Endothelial cell of umbilical vein (primary cell): ENCODE measurements at regions not wholly inside any gene's neighbourhood (a gene's known extent, or its start where the extent isn't known, plus 50 kb on each side); places are given as distances from the start of the nearest gene placed in this dataset.

Source experiments
- BruUV-seq: library from RNA; stranded (reverse); fragments of 400-500 nt; replicated peaks from 2 replicates; lab custom pipeline; 2021; lab: Mats Ljungman, UMichigan
- CTCF ChIA-PET: fragments of 300-600, 350-600 bp; sonication (Branson Sonifier 250); formaldehyde crosslinking; loops from one replicate; lab custom pipeline; 2021; ENCODE audit warnings: antibody characterized with exemption, inconsistent platforms; lab: Charles Lee
- POLR2A ChIA-PET: fragments of 300-600, 350-600 bp; sonication (Branson Sonifier 250); formaldehyde crosslinking; loops from one replicate; lab custom pipeline; 2021; ENCODE audit warnings: antibody characterized with exemption, inconsistent platforms; lab: Charles Lee
- DNase-seq: peaks from one replicate; pipeline ENCODE4 v3.0.0-alpha.2; 2011; ENCODE audit warnings: low read depth, low spot score
- FAIRE-seq: peaks from 2 replicates; lab custom pipeline; 2011; peaks lifted over from hg19 to GRCh38; lab: Jason Lieb, UNC
- H2AFZ ChIP-seq: 2 replicates; pipeline ENCODE4 v1.6.0; 2012; ENCODE audit warnings: low read depth, low read length, control low read depth, inconsistent platforms
- H3K27ac ChIP-seq: 2 replicates; pipeline ENCODE4 v1.5.1; 2011; ENCODE audit warnings: low read depth, mild to moderate bottlenecking, control low read depth, low read length, moderate library complexity; ENCODE audit not compliant: insufficient read depth
- H3K27me3 ChIP-seq, 2 experiments: 2 replicates each; pipeline versions ENCODE4 v1.6.0 to v1.6.1; 2011; ENCODE audit warnings: low read length in 2 of 2, mixed read lengths in 1 of 2; ENCODE audit not compliant: control insufficient read depth in 2 of 2, insufficient read depth in 2 of 2
- H3K36me3 ChIP-seq, 2 experiments: 2 replicates in 1 of 2; 3 replicates in 1 of 2; pipeline ENCODE4 v1.5.1; 2011; ENCODE audit warnings: low read length in 2 of 2, mild to moderate bottlenecking in 1 of 2, moderate library complexity in 1 of 2; ENCODE audit not compliant: control insufficient read depth in 2 of 2, insufficient read depth in 2 of 2; ENCODE audit errors: extremely low read depth in 1 of 2
- H3K4me1 ChIP-seq: 3 replicates; pipeline ENCODE4 v1.5.1; 2011; ENCODE audit warnings: mild to moderate bottlenecking, low read length; ENCODE audit not compliant: control insufficient read depth, insufficient read depth; ENCODE audit errors: extremely low read depth
- H3K4me2 ChIP-seq: 2 replicates; pipeline ENCODE4 v1.6.1; 2011; ENCODE audit warnings: low read length, control low read depth, mixed read lengths; ENCODE audit not compliant: insufficient read depth
- H3K4me3 ChIP-seq, 3 experiments: fragments of 200-600 bp in 1 of 3; sonication (generic), shearing (Covaris generic) in 1 of 3; replicated peaks in 1 of 3; 2 replicates each; pipeline ENCODE4 v1.5.1; 2011 to 2016; ENCODE audit warnings: control low read depth in 3 of 3, low read length in 3 of 3, mild to moderate bottlenecking in 2 of 3, inconsistent platforms in 1 of 3, low read depth in 1 of 3, moderate library complexity in 1 of 3; ENCODE audit not compliant: insufficient read depth in 1 of 3
- H3K79me2 ChIP-seq: 2 replicates; pipeline ENCODE4 v1.6.0; 2012; ENCODE audit warnings: low read length, inconsistent platforms; ENCODE audit not compliant: control insufficient read depth, insufficient read depth
- H3K9ac ChIP-seq: replicated peaks from 2 replicates; pipeline ENCODE3; 2011; ENCODE audit warnings: low read length, control low read depth; ENCODE audit not compliant: insufficient read depth; ENCODE audit errors: extremely low read depth
- H3K9me1 ChIP-seq: replicated peaks from 3 replicates; pipeline ENCODE4 v1.6.0; 2011; ENCODE audit warnings: mild to moderate bottlenecking, low read length; ENCODE audit not compliant: control insufficient read depth, insufficient read depth; ENCODE audit errors: extremely low read depth
- H3K9me3 ChIP-seq: replicated peaks from 2 replicates; pipeline ENCODE4 v1.5.1; 2012; ENCODE audit warnings: low read length, inconsistent platforms; ENCODE audit not compliant: control insufficient read depth, insufficient read depth
- H4K20me1 ChIP-seq: replicated peaks from 2 replicates; pipeline ENCODE3; 2011; ENCODE audit warnings: mild to moderate bottlenecking, low read length; ENCODE audit not compliant: control insufficient read depth, insufficient read depth; ENCODE audit errors: extremely low read depth
- EZH2 ChIP-seq: IDR thresholded peaks from 2 replicates; pipeline ENCODE4 v1.6.1; 2012; ENCODE audit warnings: borderline replicate concordance, low read depth, mild to moderate bottlenecking, moderate library complexity, low read length, inconsistent platforms; ENCODE audit not compliant: severe bottlenecking
- FOS ChIP-seq: IDR thresholded peaks from 2 replicates; pipeline ENCODE4 v1.6.1; 2011; ENCODE audit warnings: mild to moderate bottlenecking, low read length, moderate library complexity, borderline replicate concordance; ENCODE audit not compliant: insufficient read depth
- GATA2 ChIP-seq: IDR thresholded peaks from 2 replicates; pipeline ENCODE4 v1.7.0; 2011; ENCODE audit warnings: low read depth, mild to moderate bottlenecking, moderate library complexity, mixed read lengths, low read length; ENCODE audit not compliant: insufficient read length, insufficient read depth
- JUN ChIP-seq: IDR thresholded peaks from 2 replicates; pipeline ENCODE4 v1.6.1; 2011; ENCODE audit warnings: borderline replicate concordance, low read depth; ENCODE audit not compliant: insufficient read length, insufficient read depth
- MYC ChIP-seq: IDR thresholded peaks from one replicate; pipeline ENCODE4 v1.6.1; 2011; ENCODE audit warnings: mild to moderate bottlenecking, low read depth, low read length
- POLR2A ChIP-seq: IDR thresholded peaks from 2 replicates; pipeline ENCODE4 v1.6.1; 2012; ENCODE audit warnings: low read depth, mild to moderate bottlenecking, control low read depth, low read length
- POLR2AphosphoS5 ChIP-seq: IDR thresholded peaks from 2 replicates; pipeline ENCODE4 v1.6.1; 2012; ENCODE audit warnings: low read depth, mild to moderate bottlenecking, control low read depth, low read length, moderate library complexity; ENCODE audit not compliant: insufficient read depth
- dilution Hi-C: fragments of 300-500 bp; cut with MboI; formaldehyde crosslinking; loops from one replicate; pipeline ENCODE4 v1.15.0; 2019; ENCODE audit warnings: low sequenced_read_pairs; ENCODE audit not compliant: extremely low pct_ligation_motif_present
- intact Hi-C: fragments of 100-400 bp; cut with micrococcal nuclease; formaldehyde crosslinking; loops from one replicate; pipeline ENCODE4 v1.10.0; 2022
- TF ChIP-seq, protein P1 (sequence below), 2 donors: IDR thresholded peaks; 1 replicate in 1 of 2; 2 replicates in 1 of 2; pipeline ENCODE4 v1.5.1; 2011; ENCODE audit warnings: low read length in 2 of 2, mild to moderate bottlenecking in 2 of 2, moderate library complexity in 2 of 2, control low read depth in 1 of 2, inconsistent platforms in 1 of 2, low read depth in 1 of 2; ENCODE audit not compliant: insufficient read depth in 1 of 2; ENCODE audit errors: extremely low read depth in 1 of 2
- TF ChIP-seq, protein P2 (sequence below): IDR thresholded peaks from 2 replicates; pipeline ENCODE4 v1.6.1; 2011; ENCODE audit not compliant: insufficient read depth, insufficient read length

DNA sequence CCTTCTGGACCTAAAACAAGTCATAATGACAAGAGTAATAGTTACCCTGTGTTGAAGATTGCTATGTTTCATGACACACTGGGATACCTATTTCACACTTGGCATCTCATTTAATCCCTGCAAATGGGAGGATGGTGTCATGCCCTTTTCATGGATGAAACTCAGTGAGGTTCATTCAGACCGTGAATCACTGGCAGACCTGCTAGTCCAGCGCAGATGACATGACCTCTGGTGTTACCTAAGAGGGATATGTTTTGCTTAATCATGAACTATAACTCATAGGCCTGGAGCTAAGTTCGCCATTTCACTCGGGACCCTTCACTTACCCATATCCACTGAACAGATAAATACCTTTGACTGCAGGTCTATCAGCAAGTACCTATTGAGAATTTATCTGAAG, 286.6 kb upstream of the FMN2 start:
- intact Hi-C loops: no loop called here
- Histone ChIP-seq H4K20me1 (no peaks in the 10 kb centered on the region), H3K79me2 (no peaks in the 10 kb centered on the region), H2AFZ (no peak overlapping the region), H3K9me1 (no peaks in the 10 kb centered on the region), H3K27me3 (no peaks in the 10 kb centered on the region), H3K9me3 (no peaks in the 10 kb centered on the region), H3K36me3 (no peaks in the 10 kb centered on the region), H3K27ac (no peak overlapping the region), H3K4me2 (no peak overlapping the region), H3K9ac (no peak overlapping the region), H3K4me1 (no peaks in the 10 kb centered on the region), H3K4me3 (no peak overlapping the region)
- DNase-seq: no peak
- no peak for FAIRE-seq
- dilution Hi-C loops: no loop called here
- ChIA-PET POLR2A (no interaction called here), CTCF (no interaction called here)
- TF ChIP-seq FOS: no peak
- TF ChIP-seq, protein P1, sequence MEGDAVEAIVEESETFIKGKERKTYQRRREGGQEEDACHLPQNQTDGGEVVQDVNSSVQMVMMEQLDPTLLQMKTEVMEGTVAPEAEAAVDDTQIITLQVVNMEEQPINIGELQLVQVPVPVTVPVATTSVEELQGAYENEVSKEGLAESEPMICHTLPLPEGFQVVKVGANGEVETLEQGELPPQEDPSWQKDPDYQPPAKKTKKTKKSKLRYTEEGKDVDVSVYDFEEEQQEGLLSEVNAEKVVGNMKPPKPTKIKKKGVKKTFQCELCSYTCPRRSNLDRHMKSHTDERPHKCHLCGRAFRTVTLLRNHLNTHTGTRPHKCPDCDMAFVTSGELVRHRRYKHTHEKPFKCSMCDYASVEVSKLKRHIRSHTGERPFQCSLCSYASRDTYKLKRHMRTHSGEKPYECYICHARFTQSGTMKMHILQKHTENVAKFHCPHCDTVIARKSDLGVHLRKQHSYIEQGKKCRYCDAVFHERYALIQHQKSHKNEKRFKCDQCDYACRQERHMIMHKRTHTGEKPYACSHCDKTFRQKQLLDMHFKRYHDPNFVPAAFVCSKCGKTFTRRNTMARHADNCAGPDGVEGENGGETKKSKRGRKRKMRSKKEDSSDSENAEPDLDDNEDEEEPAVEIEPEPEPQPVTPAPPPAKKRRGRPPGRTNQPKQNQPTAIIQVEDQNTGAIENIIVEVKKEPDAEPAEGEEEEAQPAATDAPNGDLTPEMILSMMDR (IDR thresholded peaks at IDR 0.05; ENCODE audit: extremely low read depth in 1 of 2, insufficient read depth in 1 of 2, low read depth in 1 of 2, low read length in 2 of 2): no peak
- no peak for TF ChIP-seq MYC
- TF ChIP-seq POLR2AphosphoS5: no peak
- BruUV-seq: no TSS peak

DNA sequence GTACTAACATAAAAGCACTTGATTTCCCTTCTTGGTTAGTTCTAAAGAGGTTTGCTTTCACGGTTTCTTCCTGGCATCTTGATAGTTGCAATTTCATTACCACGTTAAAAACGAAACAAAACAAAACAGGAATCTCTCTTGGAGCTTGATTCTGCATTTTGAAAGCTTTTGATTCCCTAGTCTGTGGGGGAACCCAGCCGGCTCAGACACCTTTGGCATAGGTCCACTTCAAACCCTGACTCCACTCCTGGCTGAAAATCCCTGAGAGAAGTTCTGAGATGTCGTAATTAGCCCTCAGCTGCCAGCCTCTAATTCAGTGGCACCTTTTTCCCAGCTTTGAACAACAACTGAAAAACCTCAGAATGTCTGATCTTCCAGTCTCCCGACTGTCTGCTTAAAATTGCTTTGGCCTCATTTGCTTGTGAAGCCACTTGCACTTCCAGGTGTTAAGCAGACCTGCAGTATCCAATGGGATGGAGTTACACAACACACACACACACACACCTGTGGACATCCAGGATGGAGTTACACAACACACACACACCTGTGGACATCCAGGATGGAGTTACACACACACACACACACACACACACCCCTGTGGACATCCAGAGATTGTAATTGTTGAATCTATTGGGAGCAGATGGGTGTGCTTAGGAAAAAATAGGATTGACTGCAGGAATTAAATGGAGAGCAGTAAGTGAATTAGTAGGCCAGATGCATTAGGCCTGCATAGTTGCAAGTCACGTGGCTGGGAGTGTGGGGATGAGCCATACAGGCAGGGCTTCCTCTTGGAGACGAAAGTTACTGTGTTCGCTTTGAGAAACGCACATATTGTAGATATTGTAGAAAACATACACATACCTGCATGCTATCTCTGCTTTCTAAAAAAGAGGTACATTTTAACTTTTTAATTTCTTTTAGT, 285.6 kb upstream of the FMN2 start:
- FAIRE-seq: no peak
- TF ChIP-seq POLR2A (no peak), JUN (no peak), EZH2 (no peak), GATA2 (no peak), MYC (no peak), FOS (no peak), POLR2AphosphoS5 (no peak)
- TF ChIP-seq, protein P1 (IDR thresholded peaks at IDR 0.05; ENCODE audit: extremely low read depth in 1 of 2, insufficient read depth in 1 of 2, low read depth in 1 of 2, low read length in 2 of 2): no peak
- TF ChIP-seq, protein P2, sequence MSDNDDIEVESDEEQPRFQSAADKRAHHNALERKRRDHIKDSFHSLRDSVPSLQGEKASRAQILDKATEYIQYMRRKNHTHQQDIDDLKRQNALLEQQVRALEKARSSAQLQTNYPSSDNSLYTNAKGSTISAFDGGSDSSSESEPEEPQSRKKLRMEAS: no peak
- Histone ChIP-seq H3K79me2 (no peaks in the 10 kb centered on the region), H3K9me3 (no peaks in the 10 kb centered on the region), H3K27me3 (no peaks in the 10 kb centered on the region), H3K27ac (no peak overlapping the region), H2AFZ (no peak overlapping the region), H3K9ac (no peak overlapping the region), H3K36me3 (no peaks in the 10 kb centered on the region), H3K4me3 (no peak overlapping the region), H3K9me1 (no peaks in the 10 kb centered on the region), H3K4me2 (no peak overlapping the region), H3K4me1 (no peaks in the 10 kb centered on the region), H4K20me1 (no peaks in the 10 kb centered on the region)
- no TSS peak for BruUV-seq
- DNase-seq: no peak
- POLR2A ChIA-PET: no interaction called here
- CTCF ChIA-PET: no interaction called here
- intact Hi-C loops (no loop called here), dilution Hi-C loops (no loop called here)
